ENCODE measurements at regions not wholly inside any gene's neighbourhood (a gene's known extent, or its start where the extent isn't known, plus 50 kb on each side); places are given as distances from the start of the nearest gene placed in this dataset.

GRCh38 chr1:182278144-182279054 is 113.2 kb downstream of the GLUL start:
- Histone ChIP-seq H3K27ac (ENCODE audit: low read depth, low read length) (no peak overlapping the region), H3K9me3 (ENCODE audit: control insufficient read depth in 2 of 3, low read length in 3 of 3) (no peaks in the 10 kb centered on the region), H3K36me3 (ENCODE audit: control insufficient read depth in 2 of 3, insufficient read depth in 3 of 3, low read length in 3 of 3) (no peaks in the 10 kb centered on the region), H3K4me1 (ENCODE audit: control insufficient read depth in 2 of 2, insufficient read depth in 2 of 2, low read length in 2 of 2) (no peaks in the 10 kb centered on the region), H3K4me3 (ENCODE audit: low read length) (no peak overlapping the region), H3K27me3 (ENCODE audit: control insufficient read depth in 2 of 2, insufficient read depth in 2 of 2, low read length in 2 of 2) (no peaks in the 10 kb centered on the region)
- peak overlapping the region in 1 of 9 donors; percentile 1 for H3K27ac Mint-ChIP-seq
- DNase-seq (no peak), ATAC-seq (no peak)
- peaks cover 0 to 4% (median 0%) of the 10 kb centered on the region in 7 donors for H3K4me1 Mint-ChIP-seq
- H3K4me3 Mint-ChIP-seq, result no peak overlapping the region
- H3K9me3 Mint-ChIP-seq, result peaks cover 0 to 2% (median 0%) of the 10 kb centered on the region in 11 donors
- H3K36me3 Mint-ChIP-seq, result no peaks in the 10 kb centered on the region
- ChIA-PET CTCF (interaction anchor here (0.6 kb wide), 1 partner anchor 119 kb away, joined by 5 read pairs; no protein-coding TSS in a partner anchor), POLR2A (no interaction called here)
- no peaks in the 10 kb centered on the region for H3K27me3 Mint-ChIP-seq
- intact Hi-C loops (cut with micrococcal nuclease), result no loop called here

DNA sequence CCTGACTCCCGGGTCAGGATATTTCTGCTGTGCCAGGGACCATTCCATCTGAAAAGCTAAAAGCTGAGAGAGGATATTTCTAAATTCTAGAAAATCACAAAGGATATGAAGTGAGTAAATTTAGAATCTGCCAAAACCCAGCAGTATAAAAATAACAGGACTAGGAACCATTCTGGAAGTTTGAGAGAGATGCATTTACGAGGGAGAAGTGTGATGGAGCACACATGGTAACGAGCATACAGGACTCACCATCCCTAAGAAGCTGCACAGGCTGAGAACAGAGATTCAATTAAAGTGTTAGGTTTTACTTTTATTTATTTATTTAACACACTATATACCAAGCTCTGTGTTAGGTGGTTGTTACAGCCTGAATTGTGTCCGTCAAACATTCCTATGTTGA is 116.3 kb downstream of the GLUL start:
- no peaks in the 10 kb centered on the region for H3K4me1 ChIP-seq (ENCODE audit: control insufficient read depth in 2 of 2, insufficient read depth in 2 of 2, low read length in 2 of 2)

DNA sequence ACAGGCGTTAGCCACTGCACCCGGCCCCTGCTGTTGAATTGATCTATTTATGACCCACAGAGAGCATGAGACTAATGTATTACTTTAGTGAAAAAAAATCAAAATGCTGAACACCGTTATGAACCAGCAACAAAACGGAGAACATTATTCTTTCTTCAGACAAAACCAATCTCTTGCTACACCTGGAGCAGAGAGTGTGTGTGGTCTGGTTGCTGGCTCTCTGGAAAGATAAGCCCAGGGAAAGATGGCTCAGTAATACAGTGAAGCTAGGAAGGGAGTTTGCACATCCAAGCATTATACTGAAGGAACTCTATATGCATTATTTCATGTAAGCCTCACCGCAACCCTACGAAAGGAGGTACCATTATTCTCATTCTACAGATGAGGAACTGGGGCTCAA is 117.0 kb downstream of the GLUL start:
- Mint-ChIP-seq H3K27ac (no peak overlapping the region), H3K4me1 (peaks cover 0 to 5% (median 0%) of the 10 kb centered on the region in 7 donors), H3K9me3 (peaks cover 0 to 2% (median 0%) of the 10 kb centered on the region in 11 donors), H3K27me3 (peaks cover 0 to 3% (median 0%) of the 10 kb centered on the region in 5 donors), H3K4me3 (no peak overlapping the region), H3K36me3 (no peaks in the 10 kb centered on the region)
- DNase-seq, result no peak
- ChIA-PET CTCF (interaction anchor here (0.7 kb wide), 2 partner anchors 219 to 614 kb away, joined by 3 to 4 read pairs; no protein-coding TSS in a partner anchor), POLR2A (no interaction called here)
- no peaks in the 10 kb centered on the region for H3K36me3 ChIP-seq (ENCODE audit: control insufficient read depth in 2 of 3, insufficient read depth in 3 of 3, low read length in 3 of 3)
- no peak overlapping the region for H3K27ac ChIP-seq (ENCODE audit: low read depth, low read length)
- no peak overlapping the region for H3K4me3 ChIP-seq (ENCODE audit: low read length)
- H3K4me1 ChIP-seq (ENCODE audit: control insufficient read depth in 2 of 2, insufficient read depth in 2 of 2, low read length in 2 of 2), result no peaks in the 10 kb centered on the region
- no peak for ATAC-seq
- H3K27me3 ChIP-seq (ENCODE audit: control insufficient read depth in 2 of 2, insufficient read depth in 2 of 2, low read length in 2 of 2), result no peaks in the 10 kb centered on the region
- no peaks in the 10 kb centered on the region for H3K9me3 ChIP-seq (ENCODE audit: control insufficient read depth in 2 of 3, low read length in 3 of 3)
- intact Hi-C loops (cut with micrococcal nuclease), result no loop called here

More for the DNA sequence above, 116.3 kb downstream of the GLUL start:
- H3K4me3 Mint-ChIP-seq, result no peak overlapping the region
- ATAC-seq (no peak), DNase-seq (no peak)
- no peak overlapping the region for H3K27ac Mint-ChIP-seq
- Histone ChIP-seq H3K9me3 (ENCODE audit: control insufficient read depth in 2 of 3, low read length in 3 of 3) (no peaks in the 10 kb centered on the region), H3K27ac (ENCODE audit: low read depth, low read length) (no peak overlapping the region), H3K36me3 (ENCODE audit: control insufficient read depth in 2 of 3, insufficient read depth in 3 of 3, low read length in 3 of 3) (no peaks in the 10 kb centered on the region), H3K27me3 (ENCODE audit: control insufficient read depth in 2 of 2, insufficient read depth in 2 of 2, low read length in 2 of 2) (no peaks in the 10 kb centered on the region), H3K4me3 (ENCODE audit: low read length) (no peak overlapping the region)
- H3K27me3 Mint-ChIP-seq, result peaks cover 0 to 3% (median 0%) of the 10 kb centered on the region in 5 donors
- intact Hi-C loops (cut with micrococcal nuclease), result no loop called here
- peaks cover 0 to 2% (median 0%) of the 10 kb centered on the region in 11 donors for H3K9me3 Mint-ChIP-seq
- ChIA-PET CTCF (interaction anchor here (0.7 kb wide), 1 partner anchor 219 kb away, joined by 4 read pairs; no protein-coding TSS in a partner anchor), POLR2A (no interaction called here)
- H3K4me1 Mint-ChIP-seq, result peaks cover 0 to 5% (median 0%) of the 10 kb centered on the region in 7 donors
- no peaks in the 10 kb centered on the region for H3K36me3 Mint-ChIP-seq

- Histone ChIP-seq H3K36me3 (ENCODE audit: control insufficient read depth in 2 of 3, insufficient read depth in 3 of 3, low read length in 3 of 3) (no peaks in the 10 kb centered on the region), H3K4me1 (ENCODE audit: control insufficient read depth in 2 of 2, insufficient read depth in 2 of 2, low read length in 2 of 2) (no peaks in the 10 kb centered on the region), H3K9me3 (ENCODE audit: control insufficient read depth in 2 of 3, low read length in 3 of 3) (no peaks in the 10 kb centered on the region), H3K27ac (ENCODE audit: low read depth, low read length) (no peak overlapping the region), H3K4me3 (ENCODE audit: low read length) (no peak overlapping the region), H3K27me3 (ENCODE audit: control insufficient read depth in 2 of 2, insufficient read depth in 2 of 2, low read length in 2 of 2) (no peaks in the 10 kb centered on the region)
- H3K27me3 Mint-ChIP-seq, result peaks cover 0 to 5% (median 0%) of the 10 kb centered on the region in 5 donors
- ChIA-PET CTCF (interaction anchor here (0.7 kb wide), 1 partner anchor 329 kb away, joined by 3 read pairs; no protein-coding TSS in a partner anchor), POLR2A (no interaction called here)
- H3K9me3 Mint-ChIP-seq, result peaks cover 0 to 2% (median 0%) of the 10 kb centered on the region in 11 donors
- peaks cover 0 to 5% (median 4%) of the 10 kb centered on the region in 7 donors for H3K4me1 Mint-ChIP-seq
- no peak overlapping the region for H3K4me3 Mint-ChIP-seq
- no peak for ATAC-seq
- H3K36me3 Mint-ChIP-seq, result no peaks in the 10 kb centered on the region
- H3K27ac Mint-ChIP-seq, result no peak overlapping the region
- intact Hi-C loops (cut with micrococcal nuclease), result no loop called here
- no peak for DNase-seq
Observed at GRCh38 chr1:182270731-182271130, 120.9 kb downstream of the GLUL start.

DNA sequence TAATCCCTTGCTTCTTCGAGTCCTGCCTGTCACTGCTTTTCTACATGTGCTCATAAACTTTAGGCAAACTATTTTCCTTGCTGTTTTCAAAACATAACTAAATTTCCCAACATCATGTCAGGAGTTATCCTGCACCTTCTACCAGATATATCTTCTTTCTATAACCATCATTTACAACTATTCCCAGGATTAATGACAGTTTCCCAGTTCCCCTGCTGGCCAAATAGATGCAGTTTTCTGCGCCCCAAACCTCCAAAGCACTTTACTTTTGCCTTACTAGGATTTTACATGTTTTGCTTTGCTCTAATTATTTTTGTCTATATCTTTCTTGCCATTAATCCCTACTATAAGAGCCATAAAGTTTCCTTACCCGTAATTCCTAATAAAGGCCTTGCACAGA is 122.5 kb downstream of the GLUL start:
- H3K4me3 ChIP-seq (ENCODE audit: low read length), result no peak overlapping the region
- no peaks in the 10 kb centered on the region for H3K36me3 Mint-ChIP-seq
- ChIA-PET CTCF (no interaction called here), POLR2A (interaction anchor here (1.7 kb wide), 1 partner anchor 10 kb away, joined by 6 read pairs; no protein-coding TSS in a partner anchor)
- H3K9me3 Mint-ChIP-seq, result no peaks in the 10 kb centered on the region
- intact Hi-C loops (cut with micrococcal nuclease), result loop anchor here in 1 of 2 donors (5.0 kb wide), 1 partner anchor 33 kb away; no protein-coding TSS in a partner anchor
- peaks cover 0 to 5% (median 4%) of the 10 kb centered on the region in 7 donors for H3K4me1 Mint-ChIP-seq
- H3K27ac Mint-ChIP-seq, result no peak overlapping the region
- H3K36me3 ChIP-seq (ENCODE audit: control insufficient read depth in 2 of 3, insufficient read depth in 3 of 3, low read length in 3 of 3), result no peaks in the 10 kb centered on the region
- no peaks in the 10 kb centered on the region for H3K4me1 ChIP-seq (ENCODE audit: control insufficient read depth in 2 of 2, insufficient read depth in 2 of 2, low read length in 2 of 2)
- DNase-seq, result no peak
- no peaks in the 10 kb centered on the region for H3K9me3 ChIP-seq (ENCODE audit: control insufficient read depth in 2 of 3, low read length in 3 of 3)
- ATAC-seq, result no peak
- no peaks in the 10 kb centered on the region for H3K27me3 ChIP-seq (ENCODE audit: control insufficient read depth in 2 of 2, insufficient read depth in 2 of 2, low read length in 2 of 2)
- H3K27ac ChIP-seq (ENCODE audit: low read depth, low read length), result no peak overlapping the region
- no peak overlapping the region for H3K4me3 Mint-ChIP-seq
- H3K27me3 Mint-ChIP-seq, result peaks cover 0 to 5% (median 0%) of the 10 kb centered on the region in 5 donors

DNA sequence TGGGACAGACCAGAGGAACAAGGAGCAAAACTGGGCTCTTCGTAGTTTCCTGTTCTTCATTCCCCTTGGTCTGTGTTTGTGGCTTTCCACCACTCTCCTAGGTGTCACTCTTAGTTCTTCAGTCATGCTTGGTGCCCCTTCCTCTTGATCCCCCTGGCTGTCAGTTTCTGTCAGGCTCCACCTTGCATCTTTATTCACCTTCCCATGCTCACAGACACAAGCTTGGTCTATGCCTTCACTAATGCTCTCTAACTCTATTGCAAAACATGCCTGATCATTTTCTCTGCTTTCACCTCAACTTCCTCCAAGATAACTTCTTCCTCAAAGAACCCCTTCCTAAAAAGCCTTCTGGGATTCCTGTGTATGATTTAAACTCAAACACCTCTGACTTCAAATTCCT is 122.9 kb downstream of the GLUL start:
- Mint-ChIP-seq H3K9me3 (no peaks in the 10 kb centered on the region), H3K27ac (no peak overlapping the region), H3K4me1 (peaks cover 0 to 5% (median 4%) of the 10 kb centered on the region in 7 donors), H3K36me3 (no peaks in the 10 kb centered on the region), H3K27me3 (peaks cover 0 to 5% (median 0%) of the 10 kb centered on the region in 5 donors), H3K4me3 (no peak overlapping the region)
- no peak for DNase-seq
- H3K4me3 ChIP-seq (ENCODE audit: low read length), result no peak overlapping the region
- no peak for ATAC-seq
- H3K9me3 ChIP-seq (ENCODE audit: control insufficient read depth in 2 of 3, low read length in 3 of 3), result no peaks in the 10 kb centered on the region
- H3K4me1 ChIP-seq (ENCODE audit: control insufficient read depth in 2 of 2, insufficient read depth in 2 of 2, low read length in 2 of 2), result no peaks in the 10 kb centered on the region
- H3K27ac ChIP-seq (ENCODE audit: low read depth, low read length), result no peak overlapping the region
- intact Hi-C loops (cut with micrococcal nuclease), result loop anchor here in 1 of 2 donors (5.0 kb wide), 1 partner anchor 34 kb away; no protein-coding TSS in a partner anchor
- no peaks in the 10 kb centered on the region for H3K27me3 ChIP-seq (ENCODE audit: control insufficient read depth in 2 of 2, insufficient read depth in 2 of 2, low read length in 2 of 2)
- ChIA-PET CTCF (no interaction called here), POLR2A (interaction anchor here (1.7 kb wide), 1 partner anchor 10 kb away, joined by 6 read pairs; no protein-coding TSS in a partner anchor)
- H3K36me3 ChIP-seq (ENCODE audit: control insufficient read depth in 2 of 3, insufficient read depth in 3 of 3, low read length in 3 of 3), result no peaks in the 10 kb centered on the region

Measured in naive thymus-derived CD4-positive, alpha-beta T cell (primary cell).